ENCODE measurements at regions not wholly inside any gene's neighbourhood (a gene's known extent, or its start where the extent isn't known, plus 50 kb on each side); places are given as distances from the start of the nearest gene placed in this dataset.
A peak's percentile ranks its signal among the peaks of the same experiment; 100 is the strongest.

DNA sequence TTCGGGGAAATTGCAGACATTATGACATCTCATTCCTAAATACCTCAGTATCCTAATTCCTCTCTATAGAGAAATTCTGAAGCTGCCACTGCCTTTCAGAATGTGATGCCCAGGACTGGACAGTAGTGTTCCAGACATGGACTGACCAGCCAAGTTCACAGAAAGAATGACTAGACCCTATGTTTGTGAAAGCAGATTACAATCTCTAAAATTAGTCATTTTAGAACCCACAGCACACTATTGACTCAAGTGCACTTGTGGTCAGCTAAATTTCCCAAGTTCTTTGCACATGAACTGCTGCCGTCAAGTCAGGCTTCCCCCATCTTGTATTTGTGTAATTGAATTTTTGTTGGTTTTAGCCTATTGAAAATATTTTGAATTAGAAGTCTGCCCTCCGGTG is 81.0 kb upstream of the ESX1 start:
- no peaks in the 10 kb centered on the region for H3K9me3 Mint-ChIP-seq
- H3K27ac Mint-ChIP-seq: no peak overlapping the region
- H3K4me3 Mint-ChIP-seq: no peak overlapping the region
- ATAC-seq: no peak
- no peak for DNase-seq
- H3K27me3 Mint-ChIP-seq: peaks cover 8% of the 10 kb centered on the region
- no peaks in the 10 kb centered on the region for H3K4me1 Mint-ChIP-seq

GRCh38 chrX:104334971-104335370 is 80.2 kb upstream of the ESX1 start:
- no peaks in the 10 kb centered on the region for H3K4me1 Mint-ChIP-seq
- H3K4me3 Mint-ChIP-seq: no peak overlapping the region
- DNase-seq (no peak), ATAC-seq (no peak)
- no peaks in the 10 kb centered on the region for H3K9me3 Mint-ChIP-seq
- H3K27me3 Mint-ChIP-seq: peaks cover 8% of the 10 kb centered on the region
- H3K27ac Mint-ChIP-seq: no peak overlapping the region

DNA sequence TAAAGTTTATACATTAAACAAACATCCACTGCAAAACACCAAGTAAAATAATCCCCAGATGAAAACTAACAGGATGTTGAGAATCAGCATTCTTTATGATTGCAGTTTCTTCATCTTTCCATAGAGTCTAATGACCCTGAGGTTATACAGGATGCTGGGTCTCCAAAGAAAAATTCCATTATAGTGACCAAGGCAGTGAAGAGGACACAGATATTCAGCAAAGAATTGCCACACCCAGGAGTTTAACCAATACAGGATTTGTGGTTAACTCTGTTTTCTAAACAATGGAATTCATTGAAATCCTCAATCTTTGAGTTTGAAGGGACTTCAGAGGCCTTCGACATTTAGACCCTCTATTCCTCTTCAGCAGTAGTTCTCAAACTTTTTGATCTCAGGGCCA is 76.2 kb upstream of the ESX1 start:
- Mint-ChIP-seq H3K4me1 (no peaks in the 10 kb centered on the region), H3K27me3 (no peaks in the 10 kb centered on the region), H3K9me3 (no peaks in the 10 kb centered on the region), H3K4me3 (no peak overlapping the region), H3K27ac (no peak overlapping the region)
- ATAC-seq (no peak), DNase-seq (no peak)

GRCh38 chrX:104329731-104330130 is 75.0 kb upstream of the ESX1 start:
- no peaks in the 10 kb centered on the region for H3K4me1 Mint-ChIP-seq
- H3K4me3 Mint-ChIP-seq: no peak overlapping the region
- H3K27me3 Mint-ChIP-seq: no peaks in the 10 kb centered on the region
- ATAC-seq (no peak), DNase-seq (no peak)
- no peak overlapping the region for H3K27ac Mint-ChIP-seq
- no peaks in the 10 kb centered on the region for H3K9me3 Mint-ChIP-seq

DNA sequence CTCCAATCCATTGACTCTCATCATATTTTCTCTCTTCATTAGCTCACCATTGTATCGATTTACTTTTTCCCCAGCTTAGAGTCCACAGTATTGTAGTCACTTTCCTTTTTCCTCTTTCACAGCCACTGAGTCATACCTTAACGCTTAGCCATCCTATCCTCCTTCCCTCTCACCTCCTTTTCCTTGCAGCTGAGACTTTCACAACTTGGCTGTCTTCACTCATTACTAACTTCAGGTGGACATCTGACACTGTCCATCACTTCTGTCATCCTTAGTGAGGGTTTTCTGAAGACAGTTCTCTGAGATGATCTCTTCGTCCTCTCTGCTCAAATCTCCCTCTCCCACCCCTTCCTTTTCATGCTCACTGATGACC is 70.5 kb upstream of the ESX1 start:
- ATAC-seq (no peak), DNase-seq (no peak)
- Mint-ChIP-seq H3K4me3 (no peak overlapping the region), H3K27me3 (peaks cover 8% of the 10 kb centered on the region), H3K4me1 (no peaks in the 10 kb centered on the region), H3K27ac (no peak overlapping the region), H3K9me3 (no peaks in the 10 kb centered on the region)

DNA sequence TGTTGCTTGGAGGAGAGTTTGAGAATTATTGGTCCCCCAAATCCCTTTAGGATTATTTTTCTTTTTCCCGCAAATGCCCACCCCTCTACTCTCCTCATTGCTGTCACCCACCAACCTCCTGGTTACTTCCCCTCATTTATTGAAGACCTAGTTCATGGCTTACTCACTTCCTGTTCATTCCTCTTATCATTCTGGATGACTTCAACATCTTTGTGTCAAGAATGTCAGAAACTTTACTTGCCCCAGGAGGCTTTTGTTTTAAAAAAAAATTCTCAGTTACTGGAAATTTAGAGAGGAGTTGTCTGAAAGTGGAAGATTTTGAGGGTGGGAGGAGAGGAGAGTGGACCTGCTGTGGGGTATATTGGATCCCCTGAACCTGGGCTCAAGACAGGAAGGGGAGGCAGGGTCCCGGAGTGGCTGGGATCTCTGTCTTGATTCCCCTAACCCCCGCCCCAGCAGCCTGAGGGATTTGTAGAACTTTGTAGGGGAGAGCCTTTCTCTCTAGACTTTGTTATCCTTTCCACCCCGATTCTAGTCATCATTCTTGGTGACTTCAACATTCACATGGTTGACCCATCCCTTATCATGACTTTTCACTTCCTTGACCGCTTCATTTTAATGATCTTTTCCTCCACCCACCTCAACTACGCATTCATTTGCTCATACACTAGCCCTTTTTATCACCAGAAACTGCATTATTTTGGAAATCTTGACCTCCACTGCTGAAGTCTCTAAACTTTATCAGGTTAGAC is 69.9 kb upstream of the ESX1 start:
- Mint-ChIP-seq H3K4me3 (no peak overlapping the region), H3K27ac (peak overlapping the region in 1 of 2 donors; percentile 47), H3K4me1 (no peaks in the 10 kb centered on the region), H3K9me3 (no peaks in the 10 kb centered on the region), H3K27me3 (peaks cover 8% of the 10 kb centered on the region)
- DNase-seq (no peak), ATAC-seq (no peak)

DNA sequence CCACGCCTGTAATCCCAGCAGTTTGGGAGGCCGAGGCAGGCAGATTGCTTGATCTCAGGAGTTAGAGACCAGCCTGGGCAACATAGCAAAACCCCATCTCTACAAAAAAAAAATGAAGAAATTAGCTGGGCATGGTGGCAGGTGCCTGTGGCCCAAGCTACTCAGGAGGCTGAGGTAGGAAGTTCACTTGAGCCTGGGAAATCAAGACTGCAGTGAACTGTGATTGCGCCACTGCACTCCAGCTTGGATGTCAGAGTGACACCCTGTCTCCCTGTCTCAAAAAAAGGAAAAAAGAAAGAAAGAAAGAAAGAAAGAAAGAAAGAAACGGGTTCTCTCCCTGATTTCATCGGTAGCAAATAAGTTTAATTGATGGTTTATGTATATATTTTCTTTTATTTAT is 64.6 kb upstream of the ESX1 start:
- Mint-ChIP-seq H3K9me3 (no peaks in the 10 kb centered on the region), H3K27ac (no peak overlapping the region), H3K4me1 (no peaks in the 10 kb centered on the region), H3K27me3 (peaks cover 8% of the 10 kb centered on the region), H3K4me3 (no peak overlapping the region)
- DNase-seq (no peak), ATAC-seq (no peak)

GRCh38 chrX:104318330-104319009 is 63.7 kb upstream of the ESX1 start:
- no peak overlapping the region for H3K4me3 Mint-ChIP-seq
- H3K27me3 Mint-ChIP-seq: peaks cover 8% of the 10 kb centered on the region
- H3K27ac Mint-ChIP-seq: peak overlapping the region in 1 of 2 donors; percentile 36
- no peaks in the 10 kb centered on the region for H3K9me3 Mint-ChIP-seq
- ATAC-seq (no peak), DNase-seq (no peak)
- no peaks in the 10 kb centered on the region for H3K4me1 Mint-ChIP-seq

GRCh38 chrX:104316739-104317138 is 62.0 kb upstream of the ESX1 start:
- H3K9me3 Mint-ChIP-seq: no peaks in the 10 kb centered on the region

GRCh38 chrX:104315555-104315954 is 60.8 kb upstream of the ESX1 start:
- no peaks in the 10 kb centered on the region for H3K4me1 Mint-ChIP-seq
- H3K9me3 Mint-ChIP-seq: no peaks in the 10 kb centered on the region

More at GRCh38 chrX:104316739-104317138, 62.0 kb upstream of the ESX1 start:
- Mint-ChIP-seq H3K4me1 (no peaks in the 10 kb centered on the region), H3K27ac (no peak overlapping the region), H3K4me3 (no peak overlapping the region), H3K27me3 (peaks cover 4% of the 10 kb centered on the region)
- ATAC-seq (no peak), DNase-seq (no peak)

GRCh38 chrX:104310657-104311254 is 56.0 kb upstream of the ESX1 start:
- Mint-ChIP-seq H3K4me3 (no peak overlapping the region), H3K27me3 (no peaks in the 10 kb centered on the region), H3K27ac (no peak overlapping the region), H3K4me1 (no peaks in the 10 kb centered on the region), H3K9me3 (no peaks in the 10 kb centered on the region)
- no peak for DNase-seq
- ATAC-seq: no peak

More at GRCh38 chrX:104315555-104315954, 60.8 kb upstream of the ESX1 start:
- no peak for ATAC-seq
- H3K4me3 Mint-ChIP-seq: no peak overlapping the region
- no peaks in the 10 kb centered on the region for H3K27me3 Mint-ChIP-seq
- no peak for DNase-seq
- no peak overlapping the region for H3K27ac Mint-ChIP-seq

GRCh38 chrX:104310090-104310489 is 55.4 kb upstream of the ESX1 start:
- no peaks in the 10 kb centered on the region for H3K9me3 Mint-ChIP-seq
- DNase-seq (no peak), ATAC-seq (no peak)
- H3K27me3 Mint-ChIP-seq: no peaks in the 10 kb centered on the region
- no peak overlapping the region for H3K27ac Mint-ChIP-seq
- H3K4me1 Mint-ChIP-seq: no peaks in the 10 kb centered on the region
- no peak overlapping the region for H3K4me3 Mint-ChIP-seq

- H3K4me1 Mint-ChIP-seq: no peaks in the 10 kb centered on the region
- no peaks in the 10 kb centered on the region for H3K9me3 Mint-ChIP-seq
- no peaks in the 10 kb centered on the region for H3K27me3 Mint-ChIP-seq
- DNase-seq (no peak), ATAC-seq (no peak)
- no peak overlapping the region for H3K4me3 Mint-ChIP-seq
- H3K27ac Mint-ChIP-seq: no peak overlapping the region
Measured at GRCh38 chrX:104309169-104309568, 54.4 kb upstream of the ESX1 start.

DNA sequence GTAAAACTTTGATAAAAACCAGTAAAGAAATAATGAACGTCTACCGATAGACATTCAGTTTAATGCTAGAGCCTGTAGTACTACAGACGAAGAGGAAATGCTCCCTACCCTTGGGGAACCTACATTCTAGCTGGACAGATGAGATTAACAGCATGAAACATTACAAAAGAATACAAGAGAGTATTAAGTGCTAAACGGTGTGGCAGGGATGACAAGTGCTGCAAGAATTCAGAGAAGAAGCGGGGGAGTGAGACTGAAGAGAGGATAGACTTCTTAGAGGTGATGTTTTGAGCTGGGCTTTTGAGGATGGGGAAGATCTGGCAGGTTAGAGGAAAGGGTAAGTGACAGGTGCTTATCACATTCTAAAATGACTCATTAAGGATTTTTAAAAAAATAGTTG is 52.6 kb upstream of the ESX1 start:
- DNase-seq (no peak), ATAC-seq (no peak)
- Mint-ChIP-seq H3K27ac (no peak overlapping the region), H3K4me3 (no peak overlapping the region), H3K27me3 (no peaks in the 10 kb centered on the region), H3K9me3 (no peaks in the 10 kb centered on the region), H3K4me1 (no peaks in the 10 kb centered on the region)

DNA sequence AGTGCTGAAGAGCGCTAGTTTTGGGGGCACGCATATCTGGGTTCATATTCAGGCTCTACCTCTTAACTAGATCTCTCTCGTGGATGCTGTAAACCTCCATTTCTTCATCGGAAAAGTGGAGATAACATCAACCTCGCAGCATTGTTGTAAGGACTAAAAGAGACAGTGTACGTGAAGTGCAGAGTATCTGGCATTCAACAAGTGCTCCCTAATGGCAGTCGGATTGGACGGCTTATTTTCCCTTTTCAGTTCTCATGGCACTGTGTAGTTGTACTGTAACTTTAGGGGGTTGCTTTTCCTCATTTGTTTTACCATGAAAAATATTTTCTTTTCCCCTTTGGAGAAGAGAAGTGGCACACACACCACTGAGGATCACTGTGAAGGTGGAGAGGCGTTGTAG is 51.4 kb upstream of the ESX1 start:
- DNase-seq: no peak
- H3K4me3 Mint-ChIP-seq: no peak overlapping the region
- H3K4me1 Mint-ChIP-seq: no peaks in the 10 kb centered on the region
- H3K27ac Mint-ChIP-seq: no peak overlapping the region
- ATAC-seq: no peak
- H3K9me3 Mint-ChIP-seq: no peaks in the 10 kb centered on the region
- no peaks in the 10 kb centered on the region for H3K27me3 Mint-ChIP-seq

All from stimulated activated naive CD8-positive, alpha-beta T cell treated with anti-CD3 and anti-CD28 coated beads, Interleukin-15, amount 100 ng/mL, for 72 hours (primary cell).